ENCODE measurements at regions not wholly inside any gene's neighbourhood (a gene's known extent, or its start where the extent isn't known, plus 50 kb on each side); places are given as distances from the start of the nearest gene placed in this dataset.
A peak's percentile ranks its signal among the peaks of the same experiment; 100 is the strongest.

- no peaks in the 10 kb centered on the region for H3K36me3 ChIP-seq (ENCODE audit: low read depth)
- no peak for ATAC-seq (ENCODE audit: low read depth)
- H3K4me1 ChIP-seq (ENCODE audit: insufficient read depth, poor library complexity, severe bottlenecking), result peaks cover 9% of the 10 kb centered on the region
- no peak overlapping the region for H3K27ac ChIP-seq (ENCODE audit: poor library complexity, severe bottlenecking)
- no peak overlapping the region for H3K4me3 ChIP-seq (ENCODE audit: severe bottlenecking)
- H3K9me3 ChIP-seq (ENCODE audit: severe bottlenecking), result no peaks in the 10 kb centered on the region
- no peaks in the 10 kb centered on the region for H3K27me3 ChIP-seq (ENCODE audit: insufficient read depth, poor library complexity, severe bottlenecking)
- no peak for DNase-seq (ENCODE audit: low spot score)
- TF ChIP-seq, protein P1, sequence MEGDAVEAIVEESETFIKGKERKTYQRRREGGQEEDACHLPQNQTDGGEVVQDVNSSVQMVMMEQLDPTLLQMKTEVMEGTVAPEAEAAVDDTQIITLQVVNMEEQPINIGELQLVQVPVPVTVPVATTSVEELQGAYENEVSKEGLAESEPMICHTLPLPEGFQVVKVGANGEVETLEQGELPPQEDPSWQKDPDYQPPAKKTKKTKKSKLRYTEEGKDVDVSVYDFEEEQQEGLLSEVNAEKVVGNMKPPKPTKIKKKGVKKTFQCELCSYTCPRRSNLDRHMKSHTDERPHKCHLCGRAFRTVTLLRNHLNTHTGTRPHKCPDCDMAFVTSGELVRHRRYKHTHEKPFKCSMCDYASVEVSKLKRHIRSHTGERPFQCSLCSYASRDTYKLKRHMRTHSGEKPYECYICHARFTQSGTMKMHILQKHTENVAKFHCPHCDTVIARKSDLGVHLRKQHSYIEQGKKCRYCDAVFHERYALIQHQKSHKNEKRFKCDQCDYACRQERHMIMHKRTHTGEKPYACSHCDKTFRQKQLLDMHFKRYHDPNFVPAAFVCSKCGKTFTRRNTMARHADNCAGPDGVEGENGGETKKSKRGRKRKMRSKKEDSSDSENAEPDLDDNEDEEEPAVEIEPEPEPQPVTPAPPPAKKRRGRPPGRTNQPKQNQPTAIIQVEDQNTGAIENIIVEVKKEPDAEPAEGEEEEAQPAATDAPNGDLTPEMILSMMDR (IDR thresholded peaks at IDR 0.05; ENCODE audit: poor library complexity, severe bottlenecking), result no peak
Observed at GRCh38 chr13:106233134-106233735, 302.2 kb downstream of the EFNB2 start.

DNA sequence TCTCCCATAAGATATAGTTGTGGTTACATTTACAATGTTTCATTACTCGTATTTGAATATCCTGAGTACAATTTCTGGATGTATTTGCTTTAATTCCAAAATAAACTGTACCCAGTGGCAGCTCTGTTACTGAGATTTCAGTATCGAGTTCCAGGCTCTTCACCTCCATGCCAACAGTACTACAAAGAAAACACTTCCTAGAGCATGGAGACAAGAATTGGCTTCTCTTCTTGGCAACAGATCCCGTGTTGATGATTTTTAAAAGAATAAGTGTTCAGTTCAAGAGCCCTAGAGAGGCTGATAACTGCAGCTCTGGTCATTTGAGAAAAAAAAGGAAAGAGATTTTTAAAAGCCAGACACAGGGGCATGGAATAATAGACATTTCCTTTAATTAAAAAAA, 302.8 kb downstream of the EFNB2 start:
- H3K27ac ChIP-seq (ENCODE audit: poor library complexity, severe bottlenecking), result no peak overlapping the region
- no peaks in the 10 kb centered on the region for H3K27me3 ChIP-seq (ENCODE audit: insufficient read depth, poor library complexity, severe bottlenecking)
- no peak for DNase-seq (ENCODE audit: low spot score)
- TF ChIP-seq, protein P1 (IDR thresholded peaks at IDR 0.05; ENCODE audit: poor library complexity, severe bottlenecking), result no peak
- peaks cover 9% of the 10 kb centered on the region for H3K4me1 ChIP-seq (ENCODE audit: insufficient read depth, poor library complexity, severe bottlenecking)
- ATAC-seq (ENCODE audit: low read depth), result no peak
- H3K9me3 ChIP-seq (ENCODE audit: severe bottlenecking), result no peaks in the 10 kb centered on the region
- H3K36me3 ChIP-seq (ENCODE audit: low read depth), result no peaks in the 10 kb centered on the region
- no peak overlapping the region for H3K4me3 ChIP-seq (ENCODE audit: severe bottlenecking)

DNA sequence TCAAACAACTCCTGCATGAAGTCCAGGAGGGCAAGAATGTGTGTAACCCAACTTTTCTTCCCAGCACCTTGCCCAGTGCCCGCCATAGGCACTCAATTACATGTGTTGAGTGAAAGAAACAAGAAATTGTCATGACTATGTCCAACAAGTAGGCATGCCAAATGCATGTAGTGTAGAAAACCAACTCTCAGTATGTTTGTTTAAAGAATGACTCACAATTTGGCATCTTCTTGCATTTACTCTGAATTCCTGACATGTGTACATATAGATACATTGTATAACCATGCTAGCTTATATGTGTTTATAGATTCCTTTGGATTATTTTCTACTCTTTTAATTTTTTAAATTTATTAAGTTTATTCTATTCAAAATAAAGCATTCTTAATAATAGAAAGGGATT, 305.0 kb downstream of the EFNB2 start:
- ATAC-seq (ENCODE audit: low read depth), result peak; percentile 99
- Histone ChIP-seq H3K4me1 (ENCODE audit: insufficient read depth, poor library complexity, severe bottlenecking) (peaks cover 9% of the 10 kb centered on the region), H3K4me3 (ENCODE audit: severe bottlenecking) (no peak overlapping the region), H3K27me3 (ENCODE audit: insufficient read depth, poor library complexity, severe bottlenecking) (no peaks in the 10 kb centered on the region), H3K27ac (ENCODE audit: poor library complexity, severe bottlenecking) (no peak overlapping the region), H3K9me3 (ENCODE audit: severe bottlenecking) (no peaks in the 10 kb centered on the region), H3K36me3 (ENCODE audit: low read depth) (no peaks in the 10 kb centered on the region)
- TF ChIP-seq, protein P1 (IDR thresholded peaks at IDR 0.05; ENCODE audit: poor library complexity, severe bottlenecking), result no peak
- DNase-seq (ENCODE audit: low spot score), result no peak

- no peak for ATAC-seq (ENCODE audit: low read depth)
- no peaks in the 10 kb centered on the region for H3K9me3 ChIP-seq (ENCODE audit: severe bottlenecking)
- TF ChIP-seq, protein P1 (IDR thresholded peaks at IDR 0.05; ENCODE audit: poor library complexity, severe bottlenecking), result no peak
Observed at GRCh38 chr13:106225126-106225525, 310.3 kb downstream of the EFNB2 start.

GRCh38 chr13:106220211-106220610, 315.3 kb downstream of the EFNB2 start:
- no peaks in the 10 kb centered on the region for H3K27me3 ChIP-seq (ENCODE audit: insufficient read depth, poor library complexity, severe bottlenecking)
- no peaks in the 10 kb centered on the region for H3K9me3 ChIP-seq (ENCODE audit: severe bottlenecking)
- H3K4me3 ChIP-seq (ENCODE audit: severe bottlenecking), result no peak overlapping the region
- H3K4me1 ChIP-seq (ENCODE audit: insufficient read depth, poor library complexity, severe bottlenecking), result no peaks in the 10 kb centered on the region
- TF ChIP-seq, protein P1 (IDR thresholded peaks at IDR 0.05; ENCODE audit: poor library complexity, severe bottlenecking), result no peak
- ATAC-seq (ENCODE audit: low read depth), result no peak
- no peak for DNase-seq (ENCODE audit: low spot score)
- H3K36me3 ChIP-seq (ENCODE audit: low read depth), result no peaks in the 10 kb centered on the region
- H3K27ac ChIP-seq (ENCODE audit: poor library complexity, severe bottlenecking), result no peak overlapping the region

More at GRCh38 chr13:106225126-106225525, 310.3 kb downstream of the EFNB2 start:
- no peaks in the 10 kb centered on the region for H3K36me3 ChIP-seq (ENCODE audit: low read depth)
- DNase-seq (ENCODE audit: low spot score), result no peak
- H3K27ac ChIP-seq (ENCODE audit: poor library complexity, severe bottlenecking), result no peak overlapping the region
- H3K27me3 ChIP-seq (ENCODE audit: insufficient read depth, poor library complexity, severe bottlenecking), result no peaks in the 10 kb centered on the region
- peaks cover 3% of the 10 kb centered on the region for H3K4me1 ChIP-seq (ENCODE audit: insufficient read depth, poor library complexity, severe bottlenecking)
- H3K4me3 ChIP-seq (ENCODE audit: severe bottlenecking), result no peak overlapping the region

Measured in RWPE2 (cell line).